ENCODE measurements at regions not wholly inside any gene's neighbourhood (a gene's known extent, or its start where the extent isn't known, plus 50 kb on each side); places are given as distances from the start of the nearest gene placed in this dataset.

- TF ChIP-seq CTCF (IDR thresholded peaks at IDR 0.05; ENCODE audit: low read depth, low read length) = no peak
- DNase-seq (ENCODE audit: extremely low read depth, low read depth) = no peak
These were observed 99.8 kb upstream of the KCNIP4 start for GRCh38 chr4:22048323-22048722.

DNA sequence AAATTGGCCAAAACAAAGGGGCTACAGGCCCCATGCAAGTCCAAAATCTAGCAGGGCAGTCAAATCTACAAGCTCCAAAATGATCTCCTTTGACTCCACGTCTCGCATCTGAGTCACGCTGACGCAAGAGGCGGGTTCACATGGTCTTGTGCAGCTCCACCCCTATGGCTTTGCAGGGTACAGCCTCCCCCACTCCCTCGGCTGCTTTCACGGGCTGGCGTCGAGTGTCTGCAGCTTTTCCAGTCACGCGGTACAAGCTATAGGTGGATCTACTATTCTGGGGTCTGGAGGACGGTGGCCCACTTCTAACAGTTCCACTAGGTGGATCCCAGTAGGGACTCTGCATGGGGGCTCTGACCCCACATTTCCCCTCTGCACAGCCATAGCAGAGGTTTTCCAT, 99.2 kb upstream of the KCNIP4 start:
- no peak for TF ChIP-seq CTCF (IDR thresholded peaks at IDR 0.05; ENCODE audit: low read depth, low read length)
- no peak for DNase-seq (ENCODE audit: extremely low read depth, low read depth)

DNA sequence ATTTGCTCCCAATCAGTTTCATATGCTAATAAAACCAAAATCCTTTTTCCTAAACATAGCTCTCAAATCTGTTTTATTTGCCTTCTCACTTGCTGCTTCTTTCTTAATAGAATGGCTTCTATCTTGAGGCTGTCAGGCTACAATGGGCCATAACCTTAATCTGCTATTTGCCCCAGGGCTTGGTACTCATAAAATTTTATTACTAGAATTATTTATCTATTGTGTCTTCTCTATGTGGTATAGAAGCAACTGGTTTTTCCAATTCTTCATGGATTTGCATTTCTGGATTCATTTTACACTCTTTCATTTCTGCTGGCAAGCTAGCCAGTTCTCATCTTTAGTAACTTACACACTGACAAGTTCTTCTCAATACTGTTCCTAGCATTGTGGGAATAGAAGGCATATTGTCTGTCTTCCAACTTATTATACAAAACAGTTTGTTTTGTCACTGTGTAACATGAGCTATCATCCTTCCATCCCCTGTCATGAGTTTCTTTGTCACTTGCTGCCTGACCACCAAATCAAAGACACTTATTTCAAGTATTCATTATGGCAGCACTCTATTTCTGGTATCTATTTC, 96.6 kb upstream of the KCNIP4 start:
- DNase-seq (ENCODE audit: extremely low read depth, low read depth) = no peak
- no peak for TF ChIP-seq CTCF (IDR thresholded peaks at IDR 0.05; ENCODE audit: low read depth, low read length)

GRCh38 chr4:22031423-22031822, 82.9 kb upstream of the KCNIP4 start:
- DNase-seq (ENCODE audit: extremely low read depth, low read depth) = no peak
- no peak for TF ChIP-seq CTCF (IDR thresholded peaks at IDR 0.05; ENCODE audit: low read depth, low read length)

- no peak for DNase-seq (ENCODE audit: extremely low read depth, low read depth)
- TF ChIP-seq CTCF (IDR thresholded peaks at IDR 0.05; ENCODE audit: low read depth, low read length) = no peak
These were observed 82.3 kb upstream of the KCNIP4 start for GRCh38 chr4:22030881-22031280.

GRCh38 chr4:22030307-22030706, 81.7 kb upstream of the KCNIP4 start:
- no peak for TF ChIP-seq CTCF (IDR thresholded peaks at IDR 0.05; ENCODE audit: low read depth, low read length)
- DNase-seq (ENCODE audit: extremely low read depth, low read depth) = no peak

DNA sequence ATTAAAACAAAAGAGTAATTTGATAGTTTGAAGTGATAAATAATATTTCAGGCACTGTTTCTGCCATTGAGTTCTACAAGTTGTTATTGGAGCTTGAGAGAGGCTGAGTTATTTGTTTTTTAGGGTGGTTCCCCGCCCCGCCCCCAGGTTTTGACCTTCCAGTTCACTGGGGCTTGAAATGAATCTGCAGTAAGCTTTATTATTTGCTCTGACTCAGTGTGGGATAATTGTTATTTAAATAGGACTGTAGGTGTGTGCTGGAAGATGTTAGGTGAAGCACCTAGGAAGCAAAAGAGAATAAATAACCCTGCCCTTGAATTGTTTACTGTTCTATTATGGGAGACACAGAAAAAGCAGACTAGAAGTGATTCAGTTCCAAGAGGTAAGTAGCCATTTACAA, 81.2 kb upstream of the KCNIP4 start:
- TF ChIP-seq CTCF (IDR thresholded peaks at IDR 0.05; ENCODE audit: low read depth, low read length) = no peak
- no peak for DNase-seq (ENCODE audit: extremely low read depth, low read depth)
